ENCODE measurements at regions not wholly inside any gene's neighbourhood (a gene's known extent, or its start where the extent isn't known, plus 50 kb on each side); places are given as distances from the start of the nearest gene placed in this dataset.

DNA sequence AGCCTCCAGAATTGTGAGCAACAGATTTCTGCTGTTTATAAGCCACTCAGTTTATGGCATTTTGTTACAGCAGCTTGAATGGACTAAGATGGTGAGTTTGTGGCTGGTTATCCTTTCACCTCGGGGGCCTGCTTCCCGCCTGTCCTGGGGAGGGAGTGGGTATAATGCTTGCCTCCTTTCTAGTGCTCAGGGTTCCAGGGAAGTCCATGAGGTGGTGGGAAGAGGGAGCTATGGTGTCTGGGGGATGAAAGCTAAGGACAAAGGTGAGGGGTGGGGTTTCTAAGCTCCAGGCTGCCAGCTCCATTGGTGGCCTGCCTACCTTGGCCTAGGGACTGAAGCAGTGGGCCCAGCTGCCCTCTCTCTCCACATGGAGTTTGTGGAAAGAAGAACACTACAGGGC lies 50.2 kb upstream of the SDK2 start:
- no peak overlapping the region for H3K4me3 ChIP-seq (ENCODE audit: control insufficient read depth, low read depth, low read length)
- no peak for TF ChIP-seq CTCF (conservative IDR thresholded peaks at IDR 0.05; ENCODE audit: control insufficient read depth, insufficient read depth, low read depth, low read length)
- DNase-seq (ENCODE audit: low read depth) = no peak

GRCh38 chr17:73695035-73695738 lies 50.9 kb upstream of the SDK2 start:
- H3K4me3 ChIP-seq (ENCODE audit: control insufficient read depth, low read depth, low read length) = no peak overlapping the region
- no peak for DNase-seq (ENCODE audit: low read depth)
- no peak for TF ChIP-seq CTCF (conservative IDR thresholded peaks at IDR 0.05; ENCODE audit: control insufficient read depth, insufficient read depth, low read depth, low read length)

GRCh38 chr17:73696251-73696650 lies 52.0 kb upstream of the SDK2 start:
- no peak overlapping the region for H3K4me3 ChIP-seq (ENCODE audit: control insufficient read depth, low read depth, low read length)
- no peak for TF ChIP-seq CTCF (conservative IDR thresholded peaks at IDR 0.05; ENCODE audit: control insufficient read depth, insufficient read depth, low read depth, low read length)
- no peak for DNase-seq (ENCODE audit: low read depth)

- TF ChIP-seq CTCF (conservative IDR thresholded peaks at IDR 0.05; ENCODE audit: control insufficient read depth, insufficient read depth, low read depth, low read length) = no peak
- no peak overlapping the region for H3K4me3 ChIP-seq (ENCODE audit: control insufficient read depth, low read depth, low read length)
Observed at GRCh38 chr17:73697872-73698271, 53.6 kb upstream of the SDK2 start.

GRCh38 chr17:73698966-73699365 lies 54.7 kb upstream of the SDK2 start:
- H3K4me3 ChIP-seq (ENCODE audit: control insufficient read depth, low read depth, low read length) = no peak overlapping the region
- no peak for DNase-seq (ENCODE audit: low read depth)
- no peak for TF ChIP-seq CTCF (conservative IDR thresholded peaks at IDR 0.05; ENCODE audit: control insufficient read depth, insufficient read depth, low read depth, low read length)

More at GRCh38 chr17:73697872-73698271, 53.6 kb upstream of the SDK2 start:
- DNase-seq (ENCODE audit: low read depth) = no peak

- DNase-seq (ENCODE audit: low read depth) = no peak
- H3K4me3 ChIP-seq (ENCODE audit: control insufficient read depth, low read depth, low read length) = no peak overlapping the region
- no peak for TF ChIP-seq CTCF (conservative IDR thresholded peaks at IDR 0.05; ENCODE audit: control insufficient read depth, insufficient read depth, low read depth, low read length)
Observed at GRCh38 chr17:73701701-73702100, 57.5 kb upstream of the SDK2 start.

- DNase-seq (ENCODE audit: low read depth) = no peak
- TF ChIP-seq CTCF (conservative IDR thresholded peaks at IDR 0.05; ENCODE audit: control insufficient read depth, insufficient read depth, low read depth, low read length) = no peak
- H3K4me3 ChIP-seq (ENCODE audit: control insufficient read depth, low read depth, low read length) = no peak overlapping the region
Observed at GRCh38 chr17:73703192-73703591, 58.9 kb upstream of the SDK2 start.
